GM10266 (cell line): ENCODE measurements at regions not wholly inside any gene's neighbourhood (a gene's known extent, or its start where the extent isn't known, plus 50 kb on each side); places are given as distances from the start of the nearest gene placed in this dataset.

Experiments
- DNase-seq: peaks from one replicate; pipeline ENCODE4 v3.0.0; 2012; ENCODE audit errors: extremely low spot score
- TF ChIP-seq, protein P1 (sequence below): IDR thresholded peaks from 2 replicates; pipeline ENCODE4 v1.5.1; 2012; ENCODE audit warnings: mild to moderate bottlenecking, low read depth; ENCODE audit not compliant: control insufficient read depth, insufficient read depth; ENCODE audit errors: missing control alignments

DNA sequence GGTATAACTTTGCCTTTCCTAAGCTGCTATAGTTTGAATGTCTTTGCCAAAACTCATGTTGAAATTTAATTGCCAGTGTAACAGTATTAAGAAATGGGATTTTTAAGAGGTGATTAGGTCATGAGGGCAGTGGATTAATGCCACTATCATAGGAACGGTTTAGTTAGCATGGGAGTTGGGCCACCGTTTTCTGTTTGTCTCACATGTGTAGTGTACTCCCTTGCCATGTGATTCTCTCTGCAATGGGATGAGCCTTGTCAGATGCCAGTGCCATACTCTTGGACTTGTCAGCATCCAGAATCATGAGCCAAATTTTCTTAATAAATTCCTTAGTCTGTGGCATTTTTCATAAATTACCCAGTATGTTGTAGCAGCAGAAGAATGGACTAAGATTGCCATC, 388.9 kb upstream of the RGPD4 start:
- no peak for DNase-seq
- TF ChIP-seq, protein P1, sequence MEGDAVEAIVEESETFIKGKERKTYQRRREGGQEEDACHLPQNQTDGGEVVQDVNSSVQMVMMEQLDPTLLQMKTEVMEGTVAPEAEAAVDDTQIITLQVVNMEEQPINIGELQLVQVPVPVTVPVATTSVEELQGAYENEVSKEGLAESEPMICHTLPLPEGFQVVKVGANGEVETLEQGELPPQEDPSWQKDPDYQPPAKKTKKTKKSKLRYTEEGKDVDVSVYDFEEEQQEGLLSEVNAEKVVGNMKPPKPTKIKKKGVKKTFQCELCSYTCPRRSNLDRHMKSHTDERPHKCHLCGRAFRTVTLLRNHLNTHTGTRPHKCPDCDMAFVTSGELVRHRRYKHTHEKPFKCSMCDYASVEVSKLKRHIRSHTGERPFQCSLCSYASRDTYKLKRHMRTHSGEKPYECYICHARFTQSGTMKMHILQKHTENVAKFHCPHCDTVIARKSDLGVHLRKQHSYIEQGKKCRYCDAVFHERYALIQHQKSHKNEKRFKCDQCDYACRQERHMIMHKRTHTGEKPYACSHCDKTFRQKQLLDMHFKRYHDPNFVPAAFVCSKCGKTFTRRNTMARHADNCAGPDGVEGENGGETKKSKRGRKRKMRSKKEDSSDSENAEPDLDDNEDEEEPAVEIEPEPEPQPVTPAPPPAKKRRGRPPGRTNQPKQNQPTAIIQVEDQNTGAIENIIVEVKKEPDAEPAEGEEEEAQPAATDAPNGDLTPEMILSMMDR, result no peak

DNA sequence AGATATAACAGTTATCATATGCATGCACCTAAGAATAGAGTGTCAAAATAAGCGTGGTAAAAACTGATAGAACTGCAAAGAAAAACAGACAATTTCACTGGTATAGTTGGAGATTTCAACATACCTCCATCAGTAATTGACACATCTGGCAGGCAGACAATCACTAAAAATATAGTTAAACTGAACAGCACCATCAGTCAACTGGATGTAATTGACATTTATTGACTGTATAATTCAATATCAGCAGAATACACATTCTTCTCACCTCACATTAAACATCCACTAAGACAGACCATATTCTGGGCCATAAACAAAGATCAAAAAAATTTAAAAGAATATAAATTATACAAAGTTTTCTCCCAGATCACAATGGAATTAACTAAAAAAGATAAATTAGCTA, 378.5 kb upstream of the RGPD4 start:
- TF ChIP-seq, protein P1, result no peak

DNA sequence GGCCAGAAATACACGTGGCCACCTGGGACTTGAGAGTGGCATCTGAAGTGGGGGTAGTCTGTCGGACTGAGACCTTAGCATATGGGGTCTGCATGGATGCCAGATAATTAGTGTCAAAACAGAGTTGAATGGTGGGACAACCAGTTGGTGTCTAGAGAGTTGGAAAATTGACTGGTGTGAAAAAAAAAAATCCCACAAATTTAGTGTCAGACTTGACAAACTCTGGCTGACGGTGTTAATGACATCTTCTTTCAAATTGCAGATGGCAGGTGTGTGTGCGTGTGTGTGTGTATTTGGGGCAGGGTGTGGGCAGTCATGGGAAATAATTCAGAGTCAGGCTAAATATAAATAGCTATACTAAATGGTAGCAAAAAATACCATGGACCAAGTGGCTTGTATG, 365.4 kb upstream of the RGPD4 start:
- TF ChIP-seq, protein P1, result no peak
- no peak for DNase-seq

More for the DNA sequence above, 378.5 kb upstream of the RGPD4 start:
- DNase-seq, result no peak

DNA sequence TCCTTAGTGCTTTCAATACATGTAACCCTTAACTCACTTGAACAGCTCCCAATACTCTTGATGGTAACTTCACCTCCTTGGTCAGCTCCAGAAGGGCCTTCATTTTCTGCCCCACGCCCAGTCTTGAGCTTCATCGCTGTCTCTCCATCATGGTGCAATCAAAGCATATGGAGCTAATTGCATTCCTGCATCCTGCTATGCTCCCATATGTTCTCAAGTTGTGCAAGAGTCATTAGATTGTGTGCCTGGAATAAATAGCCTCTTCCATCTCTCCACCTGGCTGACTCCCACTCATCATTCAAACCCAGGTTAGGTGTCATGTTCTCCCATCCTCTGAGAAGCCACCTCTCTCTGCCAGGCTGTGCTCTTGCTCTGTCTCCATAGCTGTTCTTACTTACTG, 364.5 kb upstream of the RGPD4 start:
- no peak for DNase-seq
- TF ChIP-seq, protein P1, result no peak

DNA sequence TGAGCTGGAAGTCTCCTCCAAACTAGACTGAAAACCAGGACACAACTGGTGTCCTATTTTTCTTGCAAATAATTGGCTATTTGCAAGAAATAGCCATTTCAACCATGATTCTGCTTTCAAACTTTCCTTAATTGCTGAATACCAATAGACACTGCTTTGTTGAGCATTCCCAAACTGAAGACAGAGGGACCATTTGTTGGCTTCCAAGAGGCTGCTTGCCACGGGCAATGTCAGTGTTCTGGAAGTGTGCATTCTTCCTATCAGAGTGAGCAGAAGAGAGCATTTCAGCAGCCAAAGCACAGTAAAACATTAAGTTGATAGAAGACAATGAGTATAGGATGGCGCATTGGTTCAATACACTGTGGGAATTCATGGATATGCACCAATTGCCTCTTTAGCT, 360.5 kb upstream of the RGPD4 start:
- DNase-seq, result no peak
- TF ChIP-seq, protein P1, result no peak

DNA sequence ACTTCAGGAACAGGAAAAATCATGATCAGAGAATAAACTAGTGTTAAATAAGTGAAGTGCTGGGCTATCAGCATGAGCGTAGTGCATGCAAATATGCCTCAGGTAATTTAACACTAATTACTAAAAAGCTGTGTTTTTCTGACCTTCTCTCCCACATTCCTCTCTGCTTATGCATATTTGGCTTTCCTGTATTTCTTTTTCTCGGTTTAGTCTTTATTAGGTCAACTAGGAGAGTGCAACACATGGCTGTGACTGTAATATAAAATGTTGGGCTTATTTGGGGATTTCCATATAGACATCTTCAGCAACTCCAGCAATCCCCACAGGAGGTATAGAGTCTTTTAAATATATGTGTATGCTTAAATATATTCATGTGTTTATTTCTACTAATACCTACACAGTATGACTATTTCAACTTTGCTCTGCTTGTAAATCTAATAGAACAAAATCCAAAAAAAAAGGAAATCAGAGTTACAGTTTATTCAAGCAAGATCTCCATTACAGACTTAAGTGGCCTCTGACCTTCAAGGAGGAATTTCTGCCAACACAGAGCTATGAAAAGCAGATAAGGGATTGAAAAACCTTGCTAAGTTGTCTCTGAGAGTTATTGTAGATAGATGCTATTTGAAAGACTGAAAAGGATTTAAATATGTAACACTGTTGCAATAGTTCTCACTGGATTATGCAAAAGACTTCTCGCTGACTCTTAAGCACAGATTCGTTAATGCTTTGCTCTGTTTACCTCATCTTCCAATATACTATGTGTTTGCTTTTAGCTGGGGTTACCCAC, 359.5 kb upstream of the RGPD4 start:
- TF ChIP-seq, protein P1, result no peak

DNA sequence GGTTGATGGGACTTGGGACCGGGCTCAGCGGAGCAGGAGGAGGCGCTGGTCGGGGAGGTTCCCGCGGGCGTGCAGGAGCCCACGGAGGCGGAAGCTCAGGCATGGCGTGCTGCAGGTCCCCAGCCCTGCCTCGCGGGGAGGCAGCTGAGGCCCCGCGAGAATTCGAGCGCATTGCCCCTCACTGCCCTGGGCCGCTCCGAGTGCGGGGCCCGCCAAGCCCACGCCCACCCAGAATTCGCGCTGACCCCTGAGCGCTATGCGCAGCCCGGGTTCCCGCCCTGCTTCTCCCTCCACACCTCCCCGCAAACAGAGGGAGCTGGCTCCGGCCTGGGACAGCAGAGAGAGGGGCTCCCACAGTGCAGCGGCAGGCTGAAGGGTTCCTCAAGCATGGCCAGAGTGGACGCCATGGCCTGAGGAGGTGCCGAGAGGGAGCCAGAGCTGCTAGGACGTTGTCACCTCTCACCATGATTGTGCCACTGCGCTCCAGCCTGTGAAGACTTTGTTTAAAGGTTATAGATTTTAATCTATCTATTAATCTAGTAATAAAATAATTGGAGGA, 357.2 kb upstream of the RGPD4 start:
- TF ChIP-seq, protein P1, result no peak
- no peak for DNase-seq

More for the DNA sequence above, 359.5 kb upstream of the RGPD4 start:
- no peak for DNase-seq
